NCI-H187 (cell line): ENCODE measurements at regions not wholly inside any gene's neighbourhood (a gene's known extent, or its start where the extent isn't known, plus 50 kb on each side); places are given as distances from the start of the nearest gene placed in this dataset.
"Not testable (repeated sequence)": the region's sequence is repeated elsewhere in the genome, so short reads cannot be mapped to it uniquely, and the experiment has no call there.

Experiments
- DNase-seq, 2 experiments: peaks; one replicate each; lab custom pipeline; 2025; lab: John Stamatoyannopoulos, UW

DNA sequence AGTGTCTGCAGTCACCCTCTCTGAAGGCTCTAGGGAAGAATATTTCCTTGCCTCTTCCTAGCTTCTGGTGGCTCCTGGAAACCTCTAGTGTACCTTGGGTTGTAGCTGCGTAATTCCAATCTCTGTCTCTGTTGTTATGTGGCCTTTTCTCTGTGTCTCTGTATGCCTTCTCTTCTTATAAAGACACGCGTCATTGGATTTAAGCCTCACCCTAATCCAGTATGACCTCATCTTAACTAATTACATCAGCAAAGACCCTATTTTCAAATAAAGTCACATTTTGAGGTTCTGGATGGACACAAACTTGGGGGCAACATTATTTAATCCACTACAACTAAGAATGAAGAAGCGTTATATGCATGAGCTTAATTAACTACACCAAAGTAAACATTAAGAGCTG, 111.4 kb upstream of the ZNF184 start:
- no peak for DNase-seq

- no peak for DNase-seq
These were observed 110.2 kb upstream of the ZNF184 start for GRCh38 chr6:27582928-27583725.

GRCh38 chr6:27579973-27580372, 107.1 kb upstream of the ZNF184 start:
- DNase-seq, result no peak

- no peak for DNase-seq
These were observed 105.0 kb upstream of the ZNF184 start for GRCh38 chr6:27577922-27578321.

GRCh38 chr6:27575594-27576361, 102.9 kb upstream of the ZNF184 start:
- DNase-seq, result no peak

DNA sequence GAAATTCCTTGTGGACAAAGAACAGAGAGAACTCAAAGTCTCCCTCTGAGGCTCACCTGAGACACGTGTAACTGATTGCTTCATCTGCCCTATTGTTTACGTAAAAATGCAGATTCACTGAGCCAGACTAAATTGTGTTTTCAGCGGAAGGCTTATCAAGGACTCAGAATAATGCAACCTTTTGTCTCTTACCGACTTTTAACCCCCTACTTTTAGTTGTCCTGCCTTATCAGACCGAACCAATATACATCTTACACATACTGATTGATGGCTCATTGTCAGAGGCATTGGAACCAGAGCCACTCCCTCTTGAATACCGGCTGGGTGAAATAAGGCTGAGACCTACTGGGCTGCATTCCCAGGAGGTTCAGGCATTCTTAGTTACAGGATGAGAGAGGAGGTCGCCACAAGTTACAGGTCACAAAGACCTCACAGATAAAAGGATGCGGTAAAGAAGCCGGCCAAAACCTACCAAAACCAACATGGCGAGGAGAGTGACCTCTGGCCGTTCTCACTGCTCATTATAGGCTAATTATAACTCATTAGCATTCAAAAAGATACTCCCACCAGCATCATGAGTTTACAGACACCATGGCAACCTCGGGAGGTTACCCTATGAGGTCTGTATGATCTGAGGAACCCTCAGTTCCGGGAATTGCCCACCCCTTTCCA, 95.5 kb upstream of the ZNF184 start:
- DNase-seq, result no peak

DNA sequence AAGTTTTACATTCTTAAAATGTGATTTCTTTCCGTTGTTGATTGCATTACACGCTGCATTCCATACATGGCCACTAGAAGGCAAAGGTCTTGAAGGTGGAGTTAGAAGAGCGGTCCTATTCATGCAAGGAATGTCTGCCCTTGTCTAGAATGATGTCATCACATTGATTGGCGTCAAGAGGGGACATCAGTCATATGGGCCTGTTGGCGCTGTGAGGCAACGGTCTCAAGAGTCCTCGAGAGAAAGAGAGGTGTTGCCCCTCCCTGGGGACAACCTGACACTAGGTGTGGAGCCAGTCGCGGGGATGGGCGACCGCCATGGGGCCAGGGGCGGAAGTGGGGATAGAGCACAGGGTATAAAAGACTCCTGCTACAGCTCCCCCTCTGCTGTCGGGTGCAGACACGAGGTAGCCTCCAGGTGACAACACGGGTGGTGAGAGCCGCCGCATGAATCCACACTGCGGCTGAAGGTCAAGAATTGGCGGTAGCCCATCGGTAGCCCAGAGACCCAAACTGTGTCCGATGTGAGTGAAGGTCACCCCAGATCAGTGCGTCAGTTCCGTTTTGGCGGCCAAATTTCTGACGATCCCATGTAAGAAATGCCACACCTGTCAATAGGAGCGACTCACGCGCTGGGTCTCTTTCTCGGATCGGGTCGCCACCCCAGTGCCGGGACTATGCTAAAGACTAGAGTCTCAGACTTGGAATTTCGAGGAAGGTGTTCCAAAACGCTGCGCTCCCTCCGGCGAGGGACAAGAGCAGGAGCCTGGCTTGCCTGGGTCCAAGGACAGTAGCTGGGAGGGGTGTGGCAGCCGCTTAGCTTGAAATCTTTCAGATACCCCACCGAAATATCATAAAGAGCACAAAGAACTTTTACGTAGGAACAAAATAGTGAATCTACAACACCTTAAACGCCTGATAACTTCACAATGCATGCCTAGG, 93.2 kb upstream of the ZNF184 start:
- DNase-seq, result no peak

DNA sequence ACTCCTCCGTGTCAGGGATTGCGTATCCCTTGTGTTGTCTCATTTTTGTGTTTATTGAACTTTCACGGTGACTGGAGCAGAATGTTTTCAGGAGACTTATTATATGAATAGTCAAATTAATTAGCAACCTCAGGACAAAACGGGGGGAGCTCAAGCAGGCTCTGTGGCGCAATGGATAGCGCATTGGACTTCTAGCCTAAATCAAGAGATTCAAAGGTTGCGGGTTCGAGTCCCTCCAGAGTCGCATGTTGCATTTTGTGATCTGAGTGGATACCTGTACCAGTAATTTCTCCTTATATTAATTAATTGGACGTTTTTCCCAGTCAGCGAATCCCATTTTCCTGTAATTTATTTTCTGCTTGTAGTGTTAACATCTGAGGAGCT, 89.1 kb upstream of the ZNF184 start:
- DNase-seq, result no peak

- DNase-seq, result no peak
These were observed 85.3 kb upstream of the ZNF184 start for GRCh38 chr6:27558028-27558724.

DNA sequence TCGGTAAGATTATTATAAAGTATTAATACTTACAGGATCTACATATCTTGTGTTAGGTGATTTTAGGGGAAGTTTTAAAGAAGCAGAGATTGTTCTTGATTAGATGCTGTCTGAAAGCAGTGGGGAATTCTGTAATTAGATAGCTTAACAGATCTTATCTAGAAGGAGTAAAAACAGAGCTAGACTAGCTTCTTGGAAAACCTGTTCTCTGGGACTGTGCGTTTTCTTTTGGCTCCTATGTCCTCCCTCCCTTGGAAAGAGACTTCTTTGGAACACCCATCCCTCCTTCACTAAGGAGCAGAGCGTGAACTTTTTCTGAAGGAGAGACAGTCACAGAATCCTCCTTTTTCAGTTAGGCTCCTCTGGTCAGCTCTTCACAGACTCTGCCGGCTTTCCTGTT, 83.5 kb upstream of the ZNF184 start:
- DNase-seq, result no peak

- no peak for DNase-seq
These were observed 80.4 kb upstream of the ZNF184 start for GRCh38 chr6:27553123-27553904.

GRCh38 chr6:27551607-27552006, 78.7 kb upstream of the ZNF184 start:
- no peak for DNase-seq

- no peak for DNase-seq
These were observed 77.8 kb upstream of the ZNF184 start for GRCh38 chr6:27550692-27551091.

DNA sequence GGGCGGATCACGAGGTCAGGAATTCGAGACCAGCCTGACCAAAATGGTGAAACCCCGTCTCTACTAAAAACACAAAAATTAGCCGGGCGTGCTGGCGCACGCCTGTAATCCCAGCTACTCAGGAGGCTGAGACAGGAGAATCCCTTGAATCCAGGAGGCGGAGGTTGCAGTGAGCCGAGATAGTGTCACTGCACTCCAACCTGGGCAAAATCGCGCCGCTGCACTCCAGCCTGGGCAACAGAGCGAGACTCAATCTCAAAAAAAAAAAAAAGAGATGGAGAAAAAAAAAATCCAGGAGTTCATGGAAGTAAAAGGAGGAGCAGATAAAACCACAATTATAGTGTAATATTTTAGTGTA, 76.3 kb upstream of the ZNF184 start:
- not testable (repeated sequence) for DNase-seq

- no peak for DNase-seq
These were observed 74.5 kb upstream of the ZNF184 start for GRCh38 chr6:27547157-27548075.

DNA sequence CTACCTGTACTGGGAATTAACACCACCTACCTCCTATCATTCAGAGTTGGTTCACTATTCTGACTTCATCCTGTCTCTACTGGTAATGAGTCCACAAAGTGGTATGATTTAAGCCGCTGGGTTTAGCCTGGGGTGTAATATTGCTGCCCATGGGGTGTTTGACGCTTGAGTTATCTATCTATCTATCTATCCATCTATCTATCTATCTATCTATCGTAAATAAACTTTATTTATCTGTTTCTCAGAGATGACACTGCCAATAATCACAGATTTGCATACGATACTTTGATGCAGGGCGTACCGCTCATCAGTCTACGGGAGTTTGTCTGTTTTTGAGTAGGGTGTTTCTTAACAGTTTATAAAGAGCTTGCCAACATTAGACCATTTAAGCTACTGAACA, 73.6 kb upstream of the ZNF184 start:
- DNase-seq, result no peak

DNA sequence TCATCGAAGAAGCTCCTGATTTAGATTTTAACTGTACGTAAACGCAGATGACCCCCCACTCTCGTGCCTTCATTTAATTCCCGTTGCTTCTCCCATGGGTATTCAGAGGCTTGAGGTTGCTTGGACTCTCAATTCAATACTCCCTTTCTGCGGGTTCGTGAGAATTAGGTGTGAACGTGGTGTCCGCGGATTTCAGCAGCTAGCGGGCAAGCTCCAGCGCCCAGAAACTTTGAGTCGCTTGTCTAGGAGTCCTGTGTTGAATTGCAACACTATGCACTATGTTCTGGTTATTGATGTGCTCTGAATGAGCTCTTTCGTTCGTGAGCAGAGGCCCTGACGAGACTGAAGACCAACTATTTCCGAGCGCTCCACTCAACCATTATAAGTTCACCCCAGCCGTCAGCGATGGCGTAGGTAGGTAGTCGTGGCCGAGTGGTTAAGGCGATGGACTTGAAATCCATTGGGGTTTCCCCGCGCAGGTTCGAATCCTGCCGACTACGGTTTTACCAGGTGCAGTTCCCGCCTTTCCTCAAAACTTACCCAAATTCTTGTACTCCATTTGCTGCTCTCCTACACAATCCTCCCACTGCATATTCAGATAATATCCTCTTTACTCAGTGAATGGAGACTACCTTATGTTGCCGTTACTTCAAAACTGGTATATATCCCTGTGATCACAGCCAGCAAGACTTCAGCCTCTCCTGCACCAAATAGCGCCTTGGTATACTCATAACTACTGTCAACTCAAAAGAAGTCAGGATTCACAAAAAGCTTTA, 72.6 kb upstream of the ZNF184 start:
- DNase-seq, result no peak

GRCh38 chr6:27544612-27545260, 71.8 kb upstream of the ZNF184 start:
- DNase-seq, result no peak
